ENCODE measurements at regions not wholly inside any gene's neighbourhood (a gene's known extent, or its start where the extent isn't known, plus 50 kb on each side); places are given as distances from the start of the nearest gene placed in this dataset.

GRCh38 chr14:47966076-47966810 is 290.8 kb upstream of the MDGA2 start:
- H3K27ac ChIP-seq: no peak overlapping the region
- no peaks in the 10 kb centered on the region for H3K36me3 ChIP-seq
- no peak for ATAC-seq
- no peaks in the 10 kb centered on the region for H3K4me1 ChIP-seq
- no peak for DNase-seq
- H3K4me3 ChIP-seq: no peak overlapping the region
- WGBS (ENCODE audit: insufficient coverage, low coverage, low lambda C conversion rate, missing lambda C conversion rate): 48% methylated on average over 2 of the region's 2 CpGs
- no peaks in the 10 kb centered on the region for H3K9me3 ChIP-seq
- no peak for TF ChIP-seq POLR2A (IDR thresholded peaks at IDR 0.05)
- no peak for TF ChIP-seq CTCF (IDR thresholded peaks at IDR 0.05)
- intact Hi-C loops (cut with DNase I): no loop called here
- H3K27me3 ChIP-seq: no peaks in the 10 kb centered on the region

GRCh38 chr14:47961634-47962033 is 286.2 kb upstream of the MDGA2 start:
- 45% methylated on average over 3 of the region's 3 CpGs for WGBS (ENCODE audit: insufficient coverage, low coverage, low lambda C conversion rate, missing lambda C conversion rate)
- H3K4me1 ChIP-seq: no peaks in the 10 kb centered on the region
- H3K27ac ChIP-seq: no peak overlapping the region
- H3K27me3 ChIP-seq: no peaks in the 10 kb centered on the region
- H3K4me3 ChIP-seq: no peak overlapping the region
- intact Hi-C loops (cut with DNase I): no loop called here
- H3K36me3 ChIP-seq: no peaks in the 10 kb centered on the region
- no peaks in the 10 kb centered on the region for H3K9me3 ChIP-seq
- no peak for TF ChIP-seq CTCF (IDR thresholded peaks at IDR 0.05)
- no peak for TF ChIP-seq POLR2A (IDR thresholded peaks at IDR 0.05)
- ATAC-seq (no peak), DNase-seq (no peak)

GRCh38 chr14:47959740-47960139 is 284.3 kb upstream of the MDGA2 start:
- DNase-seq (no peak), ATAC-seq (no peak)
- Histone ChIP-seq H3K36me3 (no peaks in the 10 kb centered on the region), H3K4me3 (no peak overlapping the region), H3K27ac (no peak overlapping the region), H3K4me1 (no peaks in the 10 kb centered on the region), H3K9me3 (no peaks in the 10 kb centered on the region), H3K27me3 (no peaks in the 10 kb centered on the region)
- intact Hi-C loops (cut with DNase I): no loop called here
- no peak for TF ChIP-seq CTCF (IDR thresholded peaks at IDR 0.05)
- TF ChIP-seq POLR2A (IDR thresholded peaks at IDR 0.05): no peak
- 13% methylated on average over 2 of the region's 2 CpGs for WGBS (ENCODE audit: insufficient coverage, low coverage, low lambda C conversion rate, missing lambda C conversion rate)

GRCh38 chr14:47949006-47949405 is 273.6 kb upstream of the MDGA2 start:
- DNase-seq: no peak
- no peaks in the 10 kb centered on the region for H3K9me3 ChIP-seq
- intact Hi-C loops (cut with DNase I): no loop called here
- no peaks in the 10 kb centered on the region for H3K4me1 ChIP-seq
- no peak overlapping the region for H3K4me3 ChIP-seq
- H3K36me3 ChIP-seq: no peaks in the 10 kb centered on the region
- no peak overlapping the region for H3K27ac ChIP-seq
- WGBS (ENCODE audit: insufficient coverage, low coverage, low lambda C conversion rate, missing lambda C conversion rate): 39% methylated on average over 2 of the region's 6 CpGs
- TF ChIP-seq CTCF (IDR thresholded peaks at IDR 0.05): no peak
- TF ChIP-seq POLR2A (IDR thresholded peaks at IDR 0.05): no peak
- H3K27me3 ChIP-seq: no peaks in the 10 kb centered on the region
- no peak for ATAC-seq
